Epithelial cell of prostate (primary cell): ENCODE measurements at regions not wholly inside any gene's neighbourhood (a gene's known extent, or its start where the extent isn't known, plus 50 kb on each side); places are given as distances from the start of the nearest gene placed in this dataset.

Source experiments
- DNase-seq: peaks from one replicate; pipeline ENCODE4 v3.0.0-alpha.2; 2011; ENCODE audit warnings: low read depth, low spot score
- H3K27ac ChIP-seq: fragments of 450-650 bp; 2 replicates; pipeline ENCODE4 v1.5.1; 2017; ENCODE audit warnings: mild to moderate bottlenecking

DNA sequence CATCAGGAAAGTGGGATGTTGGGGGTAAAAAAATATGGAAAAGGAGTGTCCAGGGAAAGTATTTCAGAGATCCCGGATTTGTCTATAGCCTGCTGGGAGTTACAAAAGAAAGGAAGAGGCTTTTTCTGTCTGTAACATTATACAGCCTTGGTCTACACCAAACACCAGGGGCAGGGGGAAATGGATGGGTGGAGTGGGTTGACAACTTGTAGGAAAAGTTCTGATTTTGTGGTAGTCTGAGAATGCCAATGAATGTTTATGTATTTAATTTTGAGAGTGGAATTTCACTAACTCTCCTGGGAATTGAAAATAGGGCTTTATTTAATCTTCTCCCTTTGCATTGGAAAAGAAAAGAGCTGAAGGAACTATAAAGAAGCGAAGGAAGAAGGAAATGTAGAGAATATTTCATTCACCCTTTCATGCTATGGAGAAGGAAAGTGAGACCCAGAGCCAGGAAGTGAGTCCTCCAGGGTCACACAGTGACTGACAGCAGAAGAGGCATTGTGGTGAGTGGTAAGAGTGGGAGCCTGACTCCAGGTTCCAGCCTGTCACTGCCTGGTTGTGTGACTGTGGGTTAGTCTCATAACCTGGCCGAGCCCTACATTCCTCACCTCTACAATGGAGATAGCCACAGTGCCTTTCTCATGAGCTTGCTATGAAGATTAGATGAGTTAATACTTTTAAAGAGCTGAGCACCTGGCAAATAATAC, 346.3 kb upstream of the TNP1 start:
- no peak for DNase-seq
- no peak overlapping the region for H3K27ac ChIP-seq

GRCh38 chr2:217204358-217204757, 344.5 kb upstream of the TNP1 start:
- no peak for DNase-seq
- H3K27ac ChIP-seq: no peak overlapping the region

- no peak for DNase-seq
- no peak overlapping the region for H3K27ac ChIP-seq
Observed at GRCh38 chr2:217203086-217203485, 343.2 kb upstream of the TNP1 start.

DNA sequence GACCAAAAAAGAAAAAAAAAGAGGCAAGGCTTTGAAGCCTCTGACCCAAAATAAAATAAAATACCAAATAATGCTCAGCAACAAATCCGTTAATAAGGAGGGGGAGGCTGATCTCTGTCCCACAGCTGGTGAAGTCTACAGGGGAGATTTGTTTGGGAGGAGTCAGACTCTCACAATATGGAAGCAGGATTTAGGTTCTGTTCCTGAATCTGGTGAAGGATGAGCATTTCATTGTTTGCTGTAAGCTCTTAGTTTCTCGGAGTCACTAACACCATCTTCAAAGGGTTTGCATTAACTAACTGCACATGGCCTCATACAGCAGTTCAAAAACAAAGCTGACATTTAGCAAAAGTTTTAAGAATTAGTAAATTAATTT, 339.4 kb upstream of the TNP1 start:
- H3K27ac ChIP-seq: no peak overlapping the region
- no peak for DNase-seq

DNA sequence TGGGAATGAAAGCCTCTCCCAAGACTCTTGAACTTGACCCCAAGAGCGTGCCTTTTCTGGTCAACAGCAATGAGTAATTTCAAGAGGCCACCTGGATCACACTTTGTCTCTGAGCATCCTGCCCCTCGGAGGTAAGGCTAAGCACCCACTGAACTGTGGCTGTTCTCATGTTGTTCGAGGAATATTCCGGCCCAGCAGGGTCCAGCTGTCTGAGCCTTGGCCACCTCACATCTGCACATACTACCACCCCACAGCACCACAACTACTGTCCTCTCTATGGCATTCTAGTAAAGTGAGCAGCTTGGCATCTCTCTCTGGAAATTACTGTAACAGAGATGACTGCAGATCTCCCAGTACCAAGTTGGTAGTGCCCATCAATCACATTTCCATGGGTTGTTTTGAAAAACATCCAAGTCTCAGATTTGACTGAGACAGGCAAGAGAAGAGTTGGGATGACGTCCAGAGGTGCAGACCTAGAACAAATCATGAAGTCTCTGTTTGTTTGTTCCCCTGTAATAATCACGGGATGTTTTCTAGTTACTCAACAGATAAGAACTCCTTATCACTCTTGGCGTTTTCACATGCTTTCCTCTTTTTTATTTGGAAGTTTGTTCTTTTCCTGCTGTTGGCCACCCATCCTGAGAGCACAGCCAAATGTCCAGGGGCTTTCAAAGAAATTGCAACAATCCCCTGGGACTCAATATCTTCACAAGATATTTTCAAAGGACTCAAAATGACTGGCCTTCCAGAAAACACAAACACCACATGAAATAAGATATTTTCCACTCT, 336.0 kb upstream of the TNP1 start:
- DNase-seq: no peak
- H3K27ac ChIP-seq: no peak overlapping the region

- no peak for DNase-seq
- no peak overlapping the region for H3K27ac ChIP-seq
Observed at GRCh38 chr2:217195016-217195415, 335.2 kb upstream of the TNP1 start.

GRCh38 chr2:217193431-217194340, 333.8 kb upstream of the TNP1 start:
- DNase-seq: no peak
- no peak overlapping the region for H3K27ac ChIP-seq

DNA sequence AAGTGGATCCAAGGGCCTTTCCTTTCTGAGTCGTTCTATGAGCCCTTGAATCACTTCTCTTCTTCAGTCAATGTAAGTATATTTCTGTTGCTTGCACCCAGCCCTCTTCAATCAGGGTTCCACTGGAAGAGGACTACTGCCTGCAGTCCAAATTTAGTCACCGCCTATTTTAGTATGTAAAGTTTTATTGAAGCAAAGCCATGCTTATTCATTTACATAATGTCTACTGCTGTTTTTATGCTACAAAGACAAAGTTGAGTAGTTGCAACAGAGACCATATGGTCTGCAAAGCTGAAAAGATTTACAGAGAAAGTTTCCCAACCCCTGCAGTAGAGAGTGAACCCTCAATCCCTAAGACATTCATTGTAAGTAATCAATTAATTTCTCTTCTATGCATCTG, 332.5 kb upstream of the TNP1 start:
- H3K27ac ChIP-seq: no peak overlapping the region
- no peak for DNase-seq

DNA sequence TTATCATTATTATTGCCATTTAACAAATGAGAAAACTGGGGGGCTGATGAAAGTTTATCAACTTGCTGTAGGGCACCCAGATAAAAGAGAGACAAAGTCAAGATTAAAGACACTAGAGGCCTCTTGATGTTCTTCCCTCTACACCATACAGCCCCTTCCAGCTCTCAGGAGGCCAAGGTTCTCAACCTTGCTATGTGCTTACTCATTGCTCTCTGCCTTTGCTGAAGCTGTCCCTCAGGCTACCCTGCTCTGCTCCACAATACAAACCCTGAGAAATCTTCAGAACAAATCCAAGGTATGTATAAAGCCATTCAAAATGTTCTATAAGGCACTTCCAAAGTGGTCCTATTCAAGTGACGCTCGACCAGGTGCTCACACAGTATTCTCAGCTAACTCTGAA, 329.9 kb upstream of the TNP1 start:
- DNase-seq: no peak
- no peak overlapping the region for H3K27ac ChIP-seq

DNA sequence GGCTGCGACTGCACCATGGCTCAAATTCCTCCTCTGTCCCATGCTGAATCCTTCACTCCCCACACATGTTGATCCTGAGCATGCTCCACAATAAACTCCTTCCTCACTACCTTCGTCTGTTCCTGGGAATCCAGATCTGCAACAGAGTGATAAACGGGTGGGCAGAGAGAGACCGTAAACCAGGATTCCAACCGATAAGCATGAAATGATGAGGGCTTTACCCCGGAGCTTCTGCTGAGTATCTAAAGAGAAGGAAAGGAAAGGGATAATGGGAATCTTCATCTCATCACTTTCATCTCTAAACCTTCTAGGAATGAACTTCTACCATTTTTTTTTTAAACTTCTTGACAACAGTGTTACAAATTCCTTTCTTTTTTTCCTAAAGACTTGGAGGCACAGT, 329.3 kb upstream of the TNP1 start:
- H3K27ac ChIP-seq: no peak overlapping the region
- no peak for DNase-seq

DNA sequence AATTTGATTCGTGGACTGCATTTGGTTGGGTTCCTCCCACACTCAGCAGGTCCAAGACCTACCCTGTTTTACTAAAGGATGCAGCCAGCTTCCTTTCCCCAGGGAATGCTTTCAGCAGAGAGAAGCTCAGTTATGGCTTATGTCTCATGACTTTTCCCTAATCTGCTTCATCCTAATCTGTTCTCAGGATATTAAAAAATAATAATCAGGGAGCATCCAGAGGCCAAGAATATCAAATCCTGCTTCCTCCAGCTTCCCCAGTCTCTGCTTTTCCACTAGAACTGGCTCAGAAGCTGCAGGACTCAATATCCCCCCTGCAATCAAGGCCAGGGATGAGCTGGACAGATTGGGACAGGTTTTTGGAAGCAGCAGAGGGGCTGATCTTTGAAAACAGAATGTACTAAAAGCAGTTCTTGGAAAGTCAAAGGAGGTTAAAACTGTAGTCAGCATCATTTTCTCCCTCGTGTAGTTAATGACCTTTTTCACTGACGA, 326.9 kb upstream of the TNP1 start:
- no peak overlapping the region for H3K27ac ChIP-seq
- DNase-seq: no peak

DNA sequence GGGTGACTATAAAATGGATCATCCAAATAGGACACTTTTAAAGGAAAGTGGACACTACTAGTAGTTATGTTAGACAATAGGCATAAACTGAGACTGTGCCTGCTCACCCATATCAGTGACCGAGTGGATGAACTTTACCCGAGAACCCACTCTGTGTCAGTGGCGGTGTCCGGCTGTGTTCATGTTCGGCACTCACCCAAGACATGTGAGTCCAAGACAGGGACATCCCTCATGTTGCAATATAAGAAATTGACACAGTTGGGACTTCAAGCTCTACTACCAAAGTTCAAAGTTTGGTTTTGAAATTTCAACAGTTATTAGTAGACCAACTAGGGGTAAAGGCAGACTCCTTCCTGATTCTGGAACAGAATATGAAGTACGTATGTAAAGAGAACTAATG, 326.3 kb upstream of the TNP1 start:
- DNase-seq: no peak
- no peak overlapping the region for H3K27ac ChIP-seq

GRCh38 chr2:217185265-217185995, 325.6 kb upstream of the TNP1 start:
- DNase-seq: no peak
- H3K27ac ChIP-seq: no peak overlapping the region

GRCh38 chr2:217184242-217184641, 324.4 kb upstream of the TNP1 start:
- DNase-seq: no peak

GRCh38 chr2:217183471-217183870, 323.6 kb upstream of the TNP1 start:
- DNase-seq: no peak
- no peak overlapping the region for H3K27ac ChIP-seq

More at GRCh38 chr2:217184242-217184641, 324.4 kb upstream of the TNP1 start:
- no peak overlapping the region for H3K27ac ChIP-seq

GRCh38 chr2:217182926-217183325, 323.1 kb upstream of the TNP1 start:
- no peak for DNase-seq
- no peak overlapping the region for H3K27ac ChIP-seq

- no peak overlapping the region for H3K27ac ChIP-seq
- DNase-seq: no peak
Observed at GRCh38 chr2:217181512-217181911, 321.6 kb upstream of the TNP1 start.

GRCh38 chr2:217179854-217180253, 320.0 kb upstream of the TNP1 start:
- DNase-seq: no peak
- no peak overlapping the region for H3K27ac ChIP-seq

DNA sequence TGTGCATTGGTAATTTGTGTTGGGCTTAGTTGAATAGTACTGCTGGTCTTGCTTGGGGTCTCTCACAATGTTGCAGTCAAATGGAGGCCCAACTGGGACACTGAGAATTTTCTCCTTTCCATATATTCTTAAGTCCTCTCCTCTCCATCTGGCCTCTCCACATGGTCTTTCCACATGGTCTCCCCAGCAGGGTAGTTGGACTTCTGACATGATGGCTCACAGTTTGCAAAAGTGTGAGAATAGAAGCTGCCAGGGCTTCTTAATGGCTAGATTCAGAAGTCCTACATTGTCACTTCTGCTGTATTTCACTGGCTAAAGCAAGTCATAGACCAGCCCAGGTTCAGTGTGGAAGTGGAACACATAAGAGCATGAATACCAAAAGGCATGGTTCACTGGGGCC, 318.5 kb upstream of the TNP1 start:
- no peak overlapping the region for H3K27ac ChIP-seq
- no peak for DNase-seq

GRCh38 chr2:217177720-217178119, 317.9 kb upstream of the TNP1 start:
- no peak overlapping the region for H3K27ac ChIP-seq
- no peak for DNase-seq
